ENCODE measurements at regions not wholly inside any gene's neighbourhood (a gene's known extent, or its start where the extent isn't known, plus 50 kb on each side); places are given as distances from the start of the nearest gene placed in this dataset.

GRCh38 chr20:40540166-40540565, 148.9 kb downstream of the MAFB start (continued):
- TF ChIP-seq USF2 (IDR thresholded peaks at IDR 0.05; ENCODE audit: low read length) (no peak), CTBP2 (IDR thresholded peaks at IDR 0.05; ENCODE audit: borderline replicate concordance, insufficient read depth, insufficient read length, low read length) (no peak), TBP (IDR thresholded peaks at IDR 0.05; ENCODE audit: low read depth, low read length) (no peak), CBX5 (IDR thresholded peaks at IDR 0.05; ENCODE audit: low read depth, low read length) (no peak), CEBPB (IDR thresholded peaks at IDR 0.05; ENCODE audit: low read depth, low read length) (no peak), GABPA (IDR thresholded peaks at IDR 0.05; ENCODE audit: borderline replicate concordance, insufficient read depth, low read length) (no peak), CHD1 (IDR thresholded peaks at IDR 0.05; ENCODE audit: low read depth, low read length) (no peak), SIRT6 (IDR thresholded peaks at IDR 0.05; ENCODE audit: low read length) (no peak), EP300 (IDR thresholded peaks at IDR 0.05; ENCODE audit: borderline replicate concordance in 1 of 2, low read depth in 2 of 2, low read length in 2 of 2) (no peak)
